ENCODE measurements at regions not wholly inside any gene's neighbourhood (a gene's known extent, or its start where the extent isn't known, plus 50 kb on each side); places are given as distances from the start of the nearest gene placed in this dataset.

DNA sequence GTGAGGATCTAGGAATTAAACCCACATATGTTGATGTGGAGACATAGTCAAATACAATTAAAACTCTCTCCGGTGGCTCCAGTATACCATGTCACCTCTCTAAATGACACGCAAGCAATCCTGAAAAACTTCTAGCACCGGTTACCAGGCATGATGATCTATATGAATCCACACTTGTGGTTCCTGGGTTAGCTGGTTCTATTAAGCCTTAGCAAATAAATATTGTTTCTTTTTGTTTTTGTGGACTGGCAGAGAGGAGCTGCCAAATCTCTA lies 104.8 kb downstream of the SEC61B start:
- no peak for DNase-seq (ENCODE audit: low spot score)

DNA sequence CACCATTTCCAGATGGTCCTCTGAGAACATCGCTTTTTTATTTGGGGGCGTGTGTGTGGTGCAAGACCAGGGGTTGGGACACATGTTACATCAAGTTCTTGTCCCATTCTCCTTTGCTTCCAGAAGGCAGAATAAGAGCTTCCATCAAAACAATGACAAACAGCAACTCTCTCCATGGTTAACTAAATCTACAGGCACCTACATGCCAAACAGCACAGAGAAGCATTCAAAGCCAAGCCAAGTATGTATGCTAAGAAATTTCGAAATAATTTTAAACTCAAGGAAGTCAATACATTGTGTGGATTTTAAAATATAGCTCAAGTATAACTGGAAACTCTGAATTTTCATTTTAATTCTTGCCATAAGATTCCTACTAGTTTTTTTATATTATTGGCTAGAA lies 105.6 kb downstream of the SEC61B start:
- no peak for DNase-seq (ENCODE audit: low spot score)

DNA sequence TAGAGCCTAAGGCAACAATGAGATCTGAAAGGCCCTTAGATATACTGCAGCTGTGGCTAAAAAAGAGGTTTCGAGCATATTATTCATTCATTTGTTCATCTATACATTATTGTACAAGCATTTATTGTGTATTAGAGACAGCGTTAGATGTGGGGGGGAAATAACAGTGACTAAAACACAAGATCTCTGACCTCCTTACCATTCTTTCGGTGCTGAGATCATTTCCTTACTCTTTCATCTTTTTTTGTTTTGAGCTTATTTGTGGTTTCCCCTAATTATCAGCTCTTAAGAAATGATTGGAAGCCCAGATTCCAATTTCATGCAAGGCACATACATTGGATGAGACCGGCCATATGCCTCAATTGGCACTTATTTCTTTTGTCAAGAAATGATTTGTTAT lies 113.2 kb downstream of the SEC61B start:
- no peak for DNase-seq (ENCODE audit: low spot score)

DNA sequence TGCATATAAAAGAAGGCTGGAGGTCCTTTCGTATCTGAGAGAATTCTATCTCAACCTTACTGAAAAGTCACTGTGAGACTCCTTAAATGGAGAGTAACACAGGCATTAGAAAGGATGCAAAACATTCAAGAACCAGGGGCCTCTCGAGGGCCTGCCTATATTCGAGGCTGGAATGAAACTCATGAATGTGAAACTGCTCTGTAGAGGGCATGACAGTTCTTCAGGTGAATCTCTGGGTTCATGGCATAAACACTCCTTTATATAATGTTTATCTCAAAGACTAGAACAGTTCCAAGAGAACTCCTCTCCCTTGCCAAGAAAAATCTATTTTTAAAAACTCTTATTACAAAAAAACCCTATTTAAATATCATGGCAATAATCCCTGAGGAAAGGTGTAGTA lies 113.9 kb downstream of the SEC61B start:
- no peak for DNase-seq (ENCODE audit: low spot score)

DNA sequence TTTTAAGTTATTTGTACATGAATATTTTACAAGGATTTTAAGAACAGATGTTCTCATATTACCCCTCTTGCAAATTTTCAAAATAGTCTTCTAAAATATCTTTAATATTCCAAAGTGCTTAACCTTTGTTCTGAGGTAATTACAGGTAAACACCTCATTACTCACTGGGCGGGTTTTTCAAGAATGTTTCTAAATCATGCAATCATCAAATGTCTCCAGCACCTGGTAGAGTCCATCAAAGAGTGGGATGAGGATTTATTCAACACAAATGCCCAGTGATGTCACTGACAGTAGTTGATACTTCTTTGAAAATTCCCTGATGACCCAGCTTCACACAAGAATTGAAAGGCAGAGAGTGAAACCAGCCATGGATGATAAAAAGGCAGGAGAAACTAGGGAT lies 114.4 kb downstream of the SEC61B start:
- DNase-seq (ENCODE audit: low spot score), result no peak

DNA sequence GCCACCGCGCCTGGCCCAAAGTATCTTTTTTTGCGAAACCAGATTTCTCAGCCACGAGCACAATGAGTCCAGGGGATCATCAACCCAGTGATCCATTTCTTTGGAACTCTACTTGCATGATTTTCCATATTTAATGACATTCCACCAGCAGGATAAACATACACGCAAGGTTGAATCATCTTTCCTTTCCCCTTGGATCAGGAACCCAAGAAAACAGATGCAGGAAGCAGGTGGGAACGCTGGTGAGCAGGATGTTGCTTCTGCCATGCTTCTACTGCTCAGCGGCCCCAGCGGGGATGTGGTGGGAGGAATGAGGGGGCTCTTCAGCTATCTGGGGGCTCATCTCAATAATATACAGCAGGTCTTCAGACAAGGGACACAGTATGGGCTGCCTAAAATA lies 118.2 kb downstream of the SEC61B start:
- no peak for DNase-seq (ENCODE audit: low spot score)

DNA sequence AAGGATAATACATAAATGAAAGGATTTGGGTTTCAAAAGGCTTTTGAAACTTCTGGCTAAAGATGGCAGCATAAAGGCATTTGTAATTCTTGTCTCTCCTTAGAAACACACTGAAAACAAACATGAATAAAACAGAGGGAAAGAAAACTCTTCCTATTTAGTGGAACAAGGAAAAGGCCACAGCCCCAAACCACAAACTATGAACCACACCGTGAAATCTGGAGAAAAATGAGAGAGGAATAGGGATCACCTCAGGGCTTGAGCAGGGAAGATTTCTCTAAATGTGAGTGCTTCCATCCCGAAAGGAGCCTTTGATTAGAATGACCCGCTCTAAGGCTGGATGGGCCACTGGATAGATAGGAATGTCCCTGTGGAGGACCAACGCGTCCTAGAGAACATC lies 119.6 kb downstream of the SEC61B start:
- DNase-seq (ENCODE audit: low spot score), result no peak

DNA sequence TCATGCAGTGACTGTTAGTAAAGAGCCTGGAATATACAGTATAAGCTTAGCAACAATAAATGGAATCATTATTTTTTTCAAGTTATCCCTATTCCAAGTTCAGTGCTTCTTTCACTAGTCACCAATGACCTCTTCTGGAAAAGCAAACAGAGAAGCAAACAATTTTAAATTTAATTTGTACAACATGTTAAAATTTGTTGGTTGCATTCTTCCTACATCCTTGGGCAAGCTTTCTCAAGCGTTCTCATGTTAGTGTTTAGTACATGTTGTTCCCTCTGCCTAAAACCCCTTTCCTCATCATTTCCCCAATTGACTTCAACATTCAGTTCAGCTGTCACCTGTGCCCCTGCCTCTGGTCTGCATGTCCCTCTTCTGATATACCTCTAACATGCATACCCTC lies 123.4 kb downstream of the SEC61B start:
- no peak for DNase-seq (ENCODE audit: low spot score)

DNA sequence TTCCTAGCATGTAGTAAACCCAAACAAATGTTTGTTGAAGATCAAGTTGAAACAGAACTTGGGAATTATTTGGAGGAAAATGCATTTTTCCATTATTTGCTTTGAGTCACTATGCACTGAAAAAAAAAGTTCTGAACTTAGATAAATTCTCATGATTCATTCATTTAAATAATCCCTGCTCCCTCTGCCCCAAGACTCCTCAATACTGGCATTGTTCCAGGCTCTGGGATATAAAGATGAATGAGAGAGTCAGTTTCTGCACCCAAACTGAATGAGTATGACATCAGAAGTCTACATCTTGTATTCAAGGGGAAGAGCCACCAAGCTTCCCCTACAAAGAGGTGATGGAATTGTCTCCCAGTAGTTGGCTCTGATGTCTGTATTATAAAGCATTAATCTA lies 123.9 kb downstream of the SEC61B start:
- no peak for DNase-seq (ENCODE audit: low spot score)

DNA sequence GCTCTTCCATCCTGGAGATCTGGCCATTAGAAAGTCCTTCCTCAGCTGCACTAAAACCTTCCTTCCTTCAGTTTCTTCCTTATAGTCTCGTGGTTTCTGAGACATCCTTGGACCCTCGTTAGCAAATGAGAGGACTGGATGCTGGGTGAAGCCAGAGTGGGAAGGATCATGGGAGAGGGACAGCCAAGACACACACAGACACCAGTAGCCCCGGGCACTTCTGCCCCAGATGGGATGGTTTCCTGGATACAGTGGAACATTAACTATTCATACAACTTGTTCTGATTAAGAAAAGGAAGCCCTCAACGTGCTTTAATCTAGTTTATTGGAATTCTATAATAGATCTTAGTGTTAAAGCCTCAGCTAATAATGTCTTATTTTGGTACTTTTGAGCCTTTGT lies 125.5 kb downstream of the SEC61B start:
- DNase-seq (ENCODE audit: low spot score), result no peak

DNA sequence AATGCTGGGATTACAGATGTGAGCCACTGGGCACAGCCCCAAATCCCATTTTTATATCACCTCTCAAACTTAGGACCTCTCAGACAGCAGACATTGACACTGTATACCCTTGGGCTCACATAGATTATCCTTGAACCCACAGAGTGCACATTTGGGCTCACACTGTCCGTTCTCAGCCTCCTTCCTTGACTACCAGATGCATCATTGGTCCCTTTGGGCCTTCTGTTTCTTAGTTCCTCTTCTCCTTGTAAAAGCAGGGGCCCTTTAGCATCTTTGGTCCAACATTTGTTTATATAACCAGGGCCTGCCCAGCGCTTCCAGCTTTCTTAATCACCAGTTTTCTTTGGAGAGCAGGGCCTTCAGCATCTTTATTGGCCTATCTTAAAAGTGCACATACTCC lies 126.2 kb downstream of the SEC61B start:
- no peak for DNase-seq (ENCODE audit: low spot score)

DNA sequence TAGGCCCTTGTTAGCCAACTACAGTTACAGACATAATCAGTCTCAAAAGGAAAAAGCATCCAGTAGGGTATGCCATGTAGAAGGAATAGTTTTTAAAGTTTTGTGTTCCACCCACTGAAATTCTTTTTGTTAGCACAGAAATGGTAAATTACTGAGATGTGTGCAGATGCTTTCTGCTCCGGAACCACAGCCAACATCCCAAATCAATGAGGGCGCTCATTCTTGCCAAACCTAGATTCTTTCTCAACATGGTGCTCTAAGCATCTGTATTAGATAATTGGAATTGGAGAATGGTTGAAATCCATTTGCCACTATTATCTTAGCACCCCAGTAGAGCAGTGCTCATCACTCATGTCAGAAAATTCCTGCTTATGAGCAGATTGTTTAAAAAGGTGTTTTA lies 127.8 kb downstream of the SEC61B start:
- no peak for DNase-seq (ENCODE audit: low spot score)

DNA sequence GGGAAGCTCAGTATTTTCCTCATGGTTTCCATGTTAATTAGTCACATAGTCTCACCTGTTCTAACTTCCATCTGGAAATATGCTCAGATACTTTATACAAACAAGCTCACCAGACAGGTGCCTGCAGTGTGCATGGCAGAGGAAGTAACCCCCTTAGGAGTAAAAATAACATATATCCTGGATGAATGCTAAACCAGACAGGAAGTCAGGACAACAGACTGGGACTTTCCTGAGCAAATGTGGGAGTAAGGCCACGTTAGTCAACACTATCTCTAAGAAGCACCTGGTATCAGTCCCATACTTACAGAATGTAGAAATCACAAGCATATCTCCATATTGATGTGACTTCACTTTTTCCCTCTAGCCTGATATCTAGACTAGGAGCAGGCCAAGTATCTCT lies 128.4 kb downstream of the SEC61B start:
- no peak for DNase-seq (ENCODE audit: low spot score)

DNA sequence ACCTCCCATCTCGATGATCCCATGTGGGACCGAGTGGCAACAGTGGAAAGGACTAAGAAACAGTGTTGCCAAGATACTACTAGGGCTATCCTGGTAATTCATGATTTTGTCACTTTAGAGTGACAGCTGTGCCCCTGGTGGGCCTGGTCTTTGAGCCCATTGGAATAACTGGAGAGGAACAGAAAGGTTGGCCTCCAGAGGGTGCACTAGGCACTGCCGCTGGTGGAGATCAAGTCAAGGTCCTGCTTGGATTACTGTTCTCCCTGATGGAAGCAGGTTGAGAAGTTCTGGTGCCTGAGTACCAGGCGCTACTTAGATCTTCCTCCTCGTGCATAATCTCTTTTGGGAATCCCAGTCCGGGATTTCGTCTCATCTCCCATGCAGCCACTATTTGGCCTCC lies 129.6 kb downstream of the SEC61B start:
- DNase-seq (ENCODE audit: low spot score), result no peak

DNA sequence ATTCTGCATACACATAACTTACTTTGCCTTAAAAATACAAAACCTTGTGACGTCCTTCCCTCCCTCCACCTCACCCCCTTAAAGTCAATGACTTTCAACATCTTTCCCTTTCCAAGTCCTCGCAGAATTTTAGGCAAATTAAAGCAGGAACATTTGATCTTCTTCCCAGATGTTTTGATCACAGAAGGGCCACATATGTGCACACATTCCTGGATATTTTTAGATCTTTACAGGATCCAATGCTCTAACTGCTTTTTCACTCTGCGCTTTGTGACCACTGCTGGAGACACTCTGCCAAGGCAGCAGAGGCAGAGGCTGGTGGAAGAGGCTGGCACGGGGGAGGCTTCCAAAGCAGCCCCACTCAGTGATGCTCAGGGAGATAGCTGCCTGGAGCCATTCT lies 130.7 kb downstream of the SEC61B start:
- DNase-seq (ENCODE audit: low spot score), result no peak

DNA sequence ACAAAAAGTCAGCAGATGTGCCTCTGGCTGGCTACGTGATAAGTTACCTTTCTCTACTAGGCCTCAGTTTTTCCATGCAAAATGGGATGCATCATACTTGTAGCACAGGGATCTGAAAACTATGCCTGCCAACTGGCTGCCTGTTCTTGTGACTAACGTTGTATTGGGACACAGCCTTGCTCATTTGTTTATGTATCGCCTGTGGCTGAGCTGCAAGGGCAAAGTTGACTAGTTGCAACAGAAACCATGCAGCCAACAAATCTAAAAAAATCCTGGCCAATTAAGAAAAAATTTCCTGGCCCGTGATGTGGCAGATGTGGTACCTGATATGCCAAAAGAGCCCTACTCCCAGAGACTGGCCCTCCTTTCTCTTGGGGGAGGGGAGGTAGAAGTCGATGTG lies 131.3 kb downstream of the SEC61B start:
- no peak for DNase-seq (ENCODE audit: low spot score)

DNA sequence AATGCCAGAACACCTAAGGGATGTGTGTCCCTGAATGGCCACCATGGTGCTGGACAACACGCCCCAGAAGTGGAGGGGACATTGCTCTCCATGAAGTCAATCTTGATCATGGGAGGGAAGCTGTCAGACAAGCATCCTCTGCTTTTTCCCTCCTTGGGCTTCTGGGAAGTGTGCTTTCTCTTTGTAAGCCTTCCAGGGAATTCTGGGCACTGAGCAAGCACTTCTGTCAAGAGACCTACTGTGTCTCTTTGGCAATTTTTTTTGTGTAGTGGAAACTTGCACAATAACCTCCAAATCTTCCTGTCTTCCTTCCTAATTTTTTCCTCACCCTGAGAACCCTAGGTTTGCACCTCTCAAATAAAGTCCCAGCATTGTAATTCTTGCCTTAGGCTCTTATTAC lies 132.0 kb downstream of the SEC61B start:
- no peak for DNase-seq (ENCODE audit: low spot score)

DNA sequence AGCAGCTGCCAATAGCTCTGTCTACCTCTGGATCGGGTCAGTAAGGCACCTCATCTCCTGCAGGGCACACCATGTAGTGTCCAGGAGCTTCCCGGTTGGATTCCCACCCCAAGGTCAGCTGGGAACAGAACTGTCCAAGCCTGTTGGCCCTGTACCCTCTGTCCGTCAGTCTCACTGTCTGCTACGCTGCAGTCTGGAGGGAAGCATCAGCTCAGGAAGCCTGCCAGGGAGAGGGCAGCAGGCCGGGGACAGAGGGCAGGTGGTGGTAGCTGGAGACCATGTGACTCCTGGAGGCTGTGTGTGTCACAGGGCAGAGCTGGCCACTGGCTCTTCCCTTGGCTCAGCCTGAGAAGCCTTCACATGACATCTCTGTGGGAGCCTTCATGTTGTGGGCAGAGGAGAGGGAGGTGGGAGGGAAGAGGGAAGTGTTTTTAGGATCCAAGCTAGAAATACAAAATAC lies 134.5 kb downstream of the SEC61B start:
- DNase-seq (ENCODE audit: low spot score), result peak; percentile 61

DNA sequence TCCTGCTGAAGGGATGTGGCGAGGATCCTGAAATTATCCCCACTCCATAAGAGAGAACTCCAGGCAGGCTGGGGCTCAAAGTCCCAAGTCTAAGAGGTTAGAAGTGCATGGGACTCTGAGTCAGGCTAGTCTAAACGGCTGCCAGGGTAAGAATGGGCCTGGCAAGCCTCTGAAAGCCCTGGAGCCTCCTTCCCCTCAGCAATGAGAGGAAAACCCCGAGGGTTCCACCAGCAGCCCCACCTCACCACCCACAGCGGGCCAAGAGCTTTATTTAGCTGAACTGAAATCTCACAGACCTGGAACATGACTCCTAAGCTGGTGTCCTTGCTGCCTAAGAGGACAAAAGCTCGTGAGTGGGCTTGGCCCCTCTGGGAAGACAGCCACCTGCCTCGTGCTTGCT lies 135.5 kb downstream of the SEC61B start:
- peak; percentile 37 for DNase-seq (ENCODE audit: low spot score)

DNA sequence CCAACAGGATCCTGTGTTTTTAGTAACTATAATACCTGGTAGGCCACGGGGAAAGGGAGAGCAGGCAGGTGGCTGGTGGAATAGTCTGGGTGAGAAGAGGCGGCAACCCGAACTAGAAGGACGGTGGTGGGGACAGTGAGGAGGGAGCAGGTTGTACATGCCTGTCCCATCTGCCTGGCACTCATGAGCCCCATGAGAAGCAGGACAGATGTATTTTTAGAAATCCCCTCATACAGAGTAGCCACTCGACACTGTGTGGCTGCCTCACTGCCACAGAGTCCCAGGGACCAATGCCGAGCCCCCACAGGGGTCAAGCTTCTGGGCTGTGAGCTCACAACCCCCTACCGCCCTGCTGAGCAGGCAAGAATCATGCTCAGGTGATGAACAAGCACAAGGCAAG lies 136.6 kb downstream of the SEC61B start:
- DNase-seq (ENCODE audit: low spot score), result no peak

DNA sequence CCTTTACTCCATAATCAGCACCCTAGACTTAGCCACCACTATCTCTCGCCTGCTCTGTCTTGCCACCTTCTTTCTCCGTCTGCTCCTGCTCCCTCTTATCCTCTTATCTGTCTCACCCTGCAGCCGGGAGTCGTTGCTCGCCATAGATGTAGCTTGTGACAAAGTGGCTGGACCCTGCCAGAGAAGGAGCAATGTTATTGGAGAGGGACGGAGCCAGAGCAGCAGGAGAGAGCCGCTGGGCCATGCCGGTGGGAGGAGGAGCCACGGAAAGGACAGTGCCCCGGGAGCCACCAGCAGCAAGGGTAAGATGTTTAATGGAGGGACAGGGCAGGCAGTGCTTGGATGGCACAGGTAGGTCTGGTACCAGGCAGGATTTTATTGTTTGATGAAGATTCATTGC lies 137.3 kb downstream of the SEC61B start:
- DNase-seq (ENCODE audit: low spot score), result no peak

DNA sequence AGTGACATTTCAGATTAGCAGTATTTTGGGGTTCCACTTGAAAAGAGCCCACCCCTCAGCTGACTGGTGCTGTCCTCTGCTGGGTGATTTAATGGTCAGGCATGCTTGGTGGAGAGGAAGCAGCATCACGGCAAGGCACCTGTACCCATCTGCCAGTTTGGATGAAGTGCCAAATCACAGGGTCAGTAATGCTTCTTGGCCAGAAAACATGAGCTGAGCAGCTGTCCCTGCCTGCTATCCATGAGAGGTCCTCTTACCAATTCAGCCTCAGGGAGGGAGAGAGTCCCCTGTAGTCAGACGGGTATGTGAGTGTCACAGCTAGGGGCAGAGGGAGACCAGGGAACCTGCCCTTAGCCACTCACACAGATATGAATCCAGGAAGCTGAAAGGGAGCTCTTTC lies 137.9 kb downstream of the SEC61B start:
- no peak for DNase-seq (ENCODE audit: low spot score)

DNA sequence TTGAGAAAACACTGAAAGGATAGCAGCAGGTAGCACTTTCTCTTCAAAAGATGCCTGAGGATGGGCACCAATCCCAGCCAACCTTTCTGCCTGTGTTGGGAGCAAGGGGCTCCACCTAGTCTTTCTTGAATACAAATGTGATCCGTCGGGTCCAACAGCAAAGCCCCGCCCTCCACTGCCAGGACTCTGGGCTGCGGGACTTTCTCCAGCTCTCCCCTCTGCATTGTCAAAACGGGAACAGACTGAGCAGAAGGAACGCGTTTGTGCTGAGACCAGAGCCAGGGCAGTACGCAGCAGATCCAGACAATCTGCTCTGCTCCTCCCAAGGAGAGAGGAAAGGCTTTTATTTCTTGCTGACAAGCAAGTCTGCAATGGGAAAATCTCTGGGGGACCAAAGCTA lies 139.7 kb downstream of the SEC61B start:
- peak; percentile 28 for DNase-seq (ENCODE audit: low spot score)

DNA sequence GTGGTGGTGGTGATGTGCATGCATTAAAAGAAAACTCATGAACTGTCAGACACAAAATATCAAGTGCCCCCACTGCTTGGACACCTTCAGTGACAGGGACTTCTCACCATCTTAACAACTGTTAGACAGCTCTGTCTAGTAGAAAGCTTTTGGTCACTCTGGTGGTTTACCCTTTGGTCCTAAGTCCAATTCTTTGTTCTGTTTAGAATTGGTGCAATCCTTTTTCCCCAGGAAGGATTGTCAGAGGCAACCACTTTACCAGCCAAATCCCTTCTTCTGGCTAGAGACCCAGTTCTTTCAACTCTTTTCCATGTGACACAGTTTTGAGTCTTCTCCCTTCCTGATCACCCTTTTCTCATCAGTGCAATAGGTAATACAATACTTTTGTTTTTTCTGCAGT lies 140.2 kb downstream of the SEC61B start:
- DNase-seq (ENCODE audit: low spot score), result no peak

DNA sequence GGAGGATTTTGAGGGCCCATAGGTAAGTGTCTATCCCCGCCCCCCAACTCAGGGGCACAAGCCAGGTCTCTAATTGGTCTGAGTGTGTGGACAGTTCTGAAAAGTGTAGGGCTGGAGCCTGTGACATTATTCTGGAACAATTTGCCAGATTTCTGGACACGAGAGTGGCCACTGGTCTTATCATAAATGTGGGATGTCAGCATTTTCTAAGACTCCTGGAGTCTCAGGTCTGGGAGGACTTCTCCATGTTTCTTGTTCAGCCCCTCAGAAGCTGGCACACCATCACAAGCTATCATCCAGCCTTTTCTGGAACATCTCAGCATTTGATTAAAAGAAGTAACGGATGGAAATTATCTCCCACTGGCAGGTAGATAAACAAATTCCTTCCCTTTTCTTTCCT lies 141.4 kb downstream of the SEC61B start:
- DNase-seq (ENCODE audit: low spot score), result no peak
